Stimulated activated CD4-positive, alpha-beta T cell treated with anti-CD3 and anti-CD28 coated beads, Interleukin-15, amount 100 ng/mL, for 48 hours (primary cell): ENCODE measurements at regions not wholly inside any gene's neighbourhood (a gene's known extent, or its start where the extent isn't known, plus 50 kb on each side); places are given as distances from the start of the nearest gene placed in this dataset.
A peak's percentile ranks its signal among the peaks of the same experiment; 100 is the strongest.
"Not testable (repeated sequence)": the region's sequence is repeated elsewhere in the genome, so short reads cannot be mapped to it uniquely, and the experiment has no call there.

Experiments
- DNase-seq, 2 donors: peaks; one replicate each; pipeline ENCODE4 v3.0.0-alpha.2; 2020; ENCODE audit warnings: low read depth in 2 of 2

- no peak for DNase-seq
Measured at GRCh38 chr1:182163821-182164223, 102.3 kb upstream of the ZNF648 start.

GRCh38 chr1:182159443-182159842, 97.9 kb upstream of the ZNF648 start:
- DNase-seq: no peak

GRCh38 chr1:182157187-182157586, 95.7 kb upstream of the ZNF648 start:
- DNase-seq: no peak

GRCh38 chr1:182154425-182154824, 92.9 kb upstream of the ZNF648 start:
- not testable (repeated sequence) for DNase-seq

- DNase-seq: peak in 1 of 2 donors; percentile 3
Measured at GRCh38 chr1:182149411-182149965, 88.0 kb upstream of the ZNF648 start.

GRCh38 chr1:182147951-182148350, 86.4 kb upstream of the ZNF648 start:
- DNase-seq: no peak

GRCh38 chr1:182147136-182147820, 85.8 kb upstream of the ZNF648 start:
- no peak for DNase-seq

GRCh38 chr1:182146286-182146685, 84.8 kb upstream of the ZNF648 start:
- DNase-seq: no peak

GRCh38 chr1:182145441-182145840, 83.9 kb upstream of the ZNF648 start:
- no peak for DNase-seq

GRCh38 chr1:182144646-182145030, 83.1 kb upstream of the ZNF648 start:
- no peak for DNase-seq

GRCh38 chr1:182143825-182144645, 82.5 kb upstream of the ZNF648 start:
- no peak for DNase-seq

GRCh38 chr1:182143154-182143657, 81.7 kb upstream of the ZNF648 start:
- peak; percentile 75 to 81 for DNase-seq

GRCh38 chr1:182142621-182143020, 81.1 kb upstream of the ZNF648 start:
- no peak for DNase-seq

- DNase-seq: no peak
Measured at GRCh38 chr1:182141040-182141439, 79.5 kb upstream of the ZNF648 start.

GRCh38 chr1:182139496-182139895, 78.0 kb upstream of the ZNF648 start:
- no peak for DNase-seq

- DNase-seq: no peak
Measured at GRCh38 chr1:182137546-182137945, 76.0 kb upstream of the ZNF648 start.

GRCh38 chr1:182135946-182136345, 74.4 kb upstream of the ZNF648 start:
- no peak for DNase-seq

GRCh38 chr1:182134257-182134656, 72.7 kb upstream of the ZNF648 start:
- DNase-seq: no peak

GRCh38 chr1:182133181-182133580, 71.7 kb upstream of the ZNF648 start:
- no peak for DNase-seq

- no peak for DNase-seq
Measured at GRCh38 chr1:182129398-182129797, 67.9 kb upstream of the ZNF648 start.

GRCh38 chr1:182128502-182128901, 67.0 kb upstream of the ZNF648 start:
- DNase-seq: no peak

GRCh38 chr1:182127656-182128055, 66.1 kb upstream of the ZNF648 start:
- no peak for DNase-seq
